GM23338 (cell line): ENCODE measurements at regions not wholly inside any gene's neighbourhood (a gene's known extent, or its start where the extent isn't known, plus 50 kb on each side); places are given as distances from the start of the nearest gene placed in this dataset.

Source experiments
- CREB1 ChIP-seq: fragments of 250-450 bp; sonication (Bioruptor Pico); IDR thresholded peaks from 2 replicates; pipeline ENCODE4 v1.5.0; 2020; ENCODE audit warnings: low read depth, mild to moderate bottlenecking, moderate library complexity
- EZH2 ChIP-seq: fragments of 200-600 bp; sonication (generic); IDR thresholded peaks from one replicate; pipeline ENCODE4 v1.8.0; 2017; ENCODE audit warnings: antibody characterized with exemption, mild to moderate bottlenecking, low read depth; ENCODE audit not compliant: unreplicated experiment
- JUNB ChIP-seq: IDR thresholded peaks from one replicate; pipeline ENCODE4 v1.6.1; 2016; ENCODE audit warnings: antibody characterized with exemption; ENCODE audit not compliant: unreplicated experiment
- NANOG ChIP-seq: IDR thresholded peaks from 2 replicates; pipeline ENCODE4 v1.6.1; 2016; ENCODE audit warnings: antibody characterized with exemption, borderline replicate concordance
- POLR2AphosphoS5 ChIP-seq: IDR thresholded peaks from 2 replicates; pipeline ENCODE4 v1.6.1; 2016; ENCODE audit warnings: antibody characterized with exemption, low read depth
- ZNF114 ChIP-seq: fragments of 250-450 bp; sonication (Bioruptor Pico); IDR thresholded peaks from 2 replicates; pipeline ENCODE4 v1.5.0; 2020; ENCODE audit warnings: mild to moderate bottlenecking, moderate library complexity
- TF ChIP-seq, protein P1 (sequence below), 2 experiments: fragments of 200-600 bp in 1 of 2; sonication (generic) in 1 of 2; conservative IDR thresholded peaks; 2 replicates each; pipeline versions ENCODE4 v1.5.1 to v1.6.1; 2016 to 2017; ENCODE audit warnings: antibody characterized with exemption in 2 of 2, low read depth in 2 of 2, mild to moderate bottlenecking in 2 of 2, moderate library complexity in 1 of 2
- TF ChIP-seq, protein P2 (sequence below): IDR thresholded peaks from one replicate; pipeline ENCODE4 v1.6.1; 2018; ENCODE audit warnings: antibody characterized with exemption; ENCODE audit not compliant: unreplicated experiment
- TF ChIP-seq, protein P3 (sequence below): IDR thresholded peaks from 2 replicates; pipeline ENCODE4 v1.6.1; 2016; ENCODE audit warnings: antibody characterized with exemption

DNA sequence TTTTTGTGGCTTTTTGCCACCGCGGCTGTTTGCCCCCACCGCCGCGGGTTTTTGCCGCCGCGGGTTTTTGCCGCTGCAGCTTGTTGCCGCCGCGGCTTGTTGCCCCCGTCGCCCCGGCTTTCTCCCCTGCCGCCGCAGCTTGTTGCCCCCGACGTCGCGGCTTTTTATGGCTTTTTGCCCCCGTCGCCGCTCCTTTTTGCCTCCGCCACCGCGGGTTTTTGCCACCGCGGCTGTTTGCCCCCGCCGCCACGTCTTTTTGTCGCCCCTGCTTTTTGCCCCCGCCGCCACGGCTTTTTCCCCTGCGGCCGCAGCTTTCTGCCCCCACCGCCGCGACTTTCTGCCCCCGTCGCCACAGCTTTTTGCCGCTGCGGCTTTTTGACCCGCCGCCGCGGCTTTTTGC lies 149.5 kb downstream of the KCNJ18 start:
- TF ChIP-seq, protein P1, sequence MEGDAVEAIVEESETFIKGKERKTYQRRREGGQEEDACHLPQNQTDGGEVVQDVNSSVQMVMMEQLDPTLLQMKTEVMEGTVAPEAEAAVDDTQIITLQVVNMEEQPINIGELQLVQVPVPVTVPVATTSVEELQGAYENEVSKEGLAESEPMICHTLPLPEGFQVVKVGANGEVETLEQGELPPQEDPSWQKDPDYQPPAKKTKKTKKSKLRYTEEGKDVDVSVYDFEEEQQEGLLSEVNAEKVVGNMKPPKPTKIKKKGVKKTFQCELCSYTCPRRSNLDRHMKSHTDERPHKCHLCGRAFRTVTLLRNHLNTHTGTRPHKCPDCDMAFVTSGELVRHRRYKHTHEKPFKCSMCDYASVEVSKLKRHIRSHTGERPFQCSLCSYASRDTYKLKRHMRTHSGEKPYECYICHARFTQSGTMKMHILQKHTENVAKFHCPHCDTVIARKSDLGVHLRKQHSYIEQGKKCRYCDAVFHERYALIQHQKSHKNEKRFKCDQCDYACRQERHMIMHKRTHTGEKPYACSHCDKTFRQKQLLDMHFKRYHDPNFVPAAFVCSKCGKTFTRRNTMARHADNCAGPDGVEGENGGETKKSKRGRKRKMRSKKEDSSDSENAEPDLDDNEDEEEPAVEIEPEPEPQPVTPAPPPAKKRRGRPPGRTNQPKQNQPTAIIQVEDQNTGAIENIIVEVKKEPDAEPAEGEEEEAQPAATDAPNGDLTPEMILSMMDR (conservative IDR thresholded peaks at IDR 0.05; ENCODE audit: low read depth in 2 of 2), result no peak
- TF ChIP-seq, protein P2, sequence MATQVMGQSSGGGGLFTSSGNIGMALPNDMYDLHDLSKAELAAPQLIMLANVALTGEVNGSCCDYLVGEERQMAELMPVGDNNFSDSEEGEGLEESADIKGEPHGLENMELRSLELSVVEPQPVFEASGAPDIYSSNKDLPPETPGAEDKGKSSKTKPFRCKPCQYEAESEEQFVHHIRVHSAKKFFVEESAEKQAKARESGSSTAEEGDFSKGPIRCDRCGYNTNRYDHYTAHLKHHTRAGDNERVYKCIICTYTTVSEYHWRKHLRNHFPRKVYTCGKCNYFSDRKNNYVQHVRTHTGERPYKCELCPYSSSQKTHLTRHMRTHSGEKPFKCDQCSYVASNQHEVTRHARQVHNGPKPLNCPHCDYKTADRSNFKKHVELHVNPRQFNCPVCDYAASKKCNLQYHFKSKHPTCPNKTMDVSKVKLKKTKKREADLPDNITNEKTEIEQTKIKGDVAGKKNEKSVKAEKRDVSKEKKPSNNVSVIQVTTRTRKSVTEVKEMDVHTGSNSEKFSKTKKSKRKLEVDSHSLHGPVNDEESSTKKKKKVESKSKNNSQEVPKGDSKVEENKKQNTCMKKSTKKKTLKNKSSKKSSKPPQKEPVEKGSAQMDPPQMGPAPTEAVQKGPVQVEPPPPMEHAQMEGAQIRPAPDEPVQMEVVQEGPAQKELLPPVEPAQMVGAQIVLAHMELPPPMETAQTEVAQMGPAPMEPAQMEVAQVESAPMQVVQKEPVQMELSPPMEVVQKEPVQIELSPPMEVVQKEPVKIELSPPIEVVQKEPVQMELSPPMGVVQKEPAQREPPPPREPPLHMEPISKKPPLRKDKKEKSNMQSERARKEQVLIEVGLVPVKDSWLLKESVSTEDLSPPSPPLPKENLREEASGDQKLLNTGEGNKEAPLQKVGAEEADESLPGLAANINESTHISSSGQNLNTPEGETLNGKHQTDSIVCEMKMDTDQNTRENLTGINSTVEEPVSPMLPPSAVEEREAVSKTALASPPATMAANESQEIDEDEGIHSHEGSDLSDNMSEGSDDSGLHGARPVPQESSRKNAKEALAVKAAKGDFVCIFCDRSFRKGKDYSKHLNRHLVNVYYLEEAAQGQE, result no peak
- TF ChIP-seq EZH2 (no peak), NANOG (no peak), POLR2AphosphoS5 (no peak), JUNB (no peak), ZNF114 (CRISPR knock-in tag) (no peak), CREB1 (CRISPR knock-in tag) (no peak)
- TF ChIP-seq, protein P3, sequence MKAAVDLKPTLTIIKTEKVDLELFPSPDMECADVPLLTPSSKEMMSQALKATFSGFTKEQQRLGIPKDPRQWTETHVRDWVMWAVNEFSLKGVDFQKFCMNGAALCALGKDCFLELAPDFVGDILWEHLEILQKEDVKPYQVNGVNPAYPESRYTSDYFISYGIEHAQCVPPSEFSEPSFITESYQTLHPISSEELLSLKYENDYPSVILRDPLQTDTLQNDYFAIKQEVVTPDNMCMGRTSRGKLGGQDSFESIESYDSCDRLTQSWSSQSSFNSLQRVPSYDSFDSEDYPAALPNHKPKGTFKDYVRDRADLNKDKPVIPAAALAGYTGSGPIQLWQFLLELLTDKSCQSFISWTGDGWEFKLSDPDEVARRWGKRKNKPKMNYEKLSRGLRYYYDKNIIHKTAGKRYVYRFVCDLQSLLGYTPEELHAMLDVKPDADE, result no peak
